ENCODE measurements at regions not wholly inside any gene's neighbourhood (a gene's known extent, or its start where the extent isn't known, plus 50 kb on each side); places are given as distances from the start of the nearest gene placed in this dataset.

DNA sequence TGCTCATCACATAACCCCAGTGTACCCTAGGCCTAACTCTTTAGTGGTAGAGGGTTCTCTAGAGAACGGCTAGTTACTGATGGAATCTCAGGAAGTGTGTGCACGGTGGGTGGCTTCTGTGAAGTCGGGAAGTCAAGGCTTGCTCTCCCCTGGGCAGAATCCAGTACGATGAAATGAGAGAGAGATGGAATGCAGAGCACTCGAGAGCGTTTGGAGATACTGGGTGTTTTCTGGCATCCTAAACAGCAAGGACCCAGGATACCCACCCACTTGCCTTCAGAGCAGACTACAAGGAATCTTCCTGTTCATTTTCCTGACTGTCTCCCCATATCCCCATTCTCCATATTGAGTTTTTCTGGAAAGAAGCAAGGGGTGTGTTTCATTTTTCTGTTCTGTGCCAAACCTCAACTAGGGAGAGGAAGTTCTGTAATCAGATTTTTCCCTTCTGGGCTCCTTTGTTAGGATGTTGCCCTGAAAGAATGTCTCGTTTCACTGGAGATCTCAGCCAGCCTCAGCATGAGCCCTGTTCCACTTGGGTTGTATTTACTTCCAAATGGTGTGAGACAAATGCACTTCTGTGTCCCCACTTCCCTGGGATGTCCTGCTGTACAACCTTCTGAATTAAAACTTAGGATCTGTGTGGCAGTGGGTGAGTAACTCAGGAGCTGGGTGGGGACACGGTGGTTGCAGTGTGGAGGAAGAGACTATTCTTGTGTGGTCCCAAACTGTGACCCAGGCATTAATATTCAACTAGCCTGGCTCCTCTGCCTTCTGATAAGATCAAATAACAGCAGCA lies 108.9 kb upstream of the SPRY4 start:
- TF ChIP-seq RAD21 (conservative IDR thresholded peaks at IDR 0.05), result no peak
- TF ChIP-seq SMC3 (conservative IDR thresholded peaks at IDR 0.05; ENCODE audit: poor library complexity), result no peak
- TF ChIP-seq EP300 (conservative IDR thresholded peaks at IDR 0.05; ENCODE audit: poor library complexity, severe bottlenecking), result no peak
- H4K20me1 ChIP-seq (ENCODE audit: insufficient read depth), result no peaks in the 10 kb centered on the region
- H2AFZ ChIP-seq (ENCODE audit: low read depth, low read length), result no peak overlapping the region
- no peaks in the 10 kb centered on the region for H3K79me2 ChIP-seq (replicated peaks; ENCODE audit: insufficient read depth, low read length)
- H3K36me3 ChIP-seq (ENCODE audit: insufficient read depth, low read length), result no peaks in the 10 kb centered on the region
- H3K9me3 ChIP-seq (ENCODE audit: low read length), result no peaks in the 10 kb centered on the region
- H3K9me2 ChIP-seq (ENCODE audit: insufficient read depth, low read length), result no peaks in the 10 kb centered on the region
- no peak overlapping the region for H3K4me2 ChIP-seq (ENCODE audit: low read length)
- no peak overlapping the region for H3K9ac ChIP-seq (ENCODE audit: low read length)
- H3K4me3 ChIP-seq (ENCODE audit: low read length), result no peak overlapping the region
- no peaks in the 10 kb centered on the region for H3K27me3 ChIP-seq (ENCODE audit: insufficient read depth, low read depth, low read length)
- no peak overlapping the region for H3K27ac ChIP-seq (ENCODE audit: low read length)
- no peaks in the 10 kb centered on the region for H3F3A ChIP-seq (ENCODE audit: insufficient read depth, low read length, poor library complexity, severe bottlenecking)

GRCh38 chr5:142432961-142433360 lies 108.1 kb upstream of the SPRY4 start:
- H3K27me3 ChIP-seq (ENCODE audit: insufficient read depth, low read depth, low read length), result no peaks in the 10 kb centered on the region
- H4K20me1 ChIP-seq (ENCODE audit: insufficient read depth), result no peaks in the 10 kb centered on the region
- no peak overlapping the region for H2AFZ ChIP-seq (ENCODE audit: low read depth, low read length)
- no peaks in the 10 kb centered on the region for H3K9me2 ChIP-seq (ENCODE audit: insufficient read depth, low read length)
- no peak overlapping the region for H3K4me3 ChIP-seq (ENCODE audit: low read length)
- H3F3A ChIP-seq (ENCODE audit: insufficient read depth, low read length, poor library complexity, severe bottlenecking), result no peaks in the 10 kb centered on the region
- H3K4me2 ChIP-seq (ENCODE audit: low read length), result no peak overlapping the region
- H3K9me3 ChIP-seq (ENCODE audit: low read length), result no peaks in the 10 kb centered on the region
- H3K27ac ChIP-seq (ENCODE audit: low read length), result no peak overlapping the region
- no peak overlapping the region for H3K9ac ChIP-seq (ENCODE audit: low read length)
- TF ChIP-seq REST (IDR thresholded peaks at IDR 0.05; ENCODE audit: borderline replicate concordance) (no peak), EZH2 (IDR thresholded peaks at IDR 0.05; ENCODE audit: borderline replicate concordance, insufficient read depth, low read length, poor library complexity, severe bottlenecking) (no peak), POLR2AphosphoS5 (IDR thresholded peaks at IDR 0.05) (no peak), TAF1 (IDR thresholded peaks at IDR 0.05; ENCODE audit: low read depth) (no peak), SMC3 (conservative IDR thresholded peaks at IDR 0.05; ENCODE audit: poor library complexity) (no peak), CTCF (IDR thresholded peaks at IDR 0.05; ENCODE audit: poor library complexity, severe bottlenecking) (no peak), MXI1 (conservative IDR thresholded peaks at IDR 0.05; ENCODE audit: poor library complexity, severe bottlenecking) (no peak), RAD21 (conservative IDR thresholded peaks at IDR 0.05) (no peak), EP300 (conservative IDR thresholded peaks at IDR 0.05; ENCODE audit: poor library complexity, severe bottlenecking) (no peak)
- no peaks in the 10 kb centered on the region for H3K36me3 ChIP-seq (ENCODE audit: insufficient read depth, low read length)
- no peaks in the 10 kb centered on the region for H3K79me2 ChIP-seq (replicated peaks; ENCODE audit: insufficient read depth, low read length)

Data from neural cell (in vitro differentiated cells).